Progenitor cell of endocrine pancreas (in vitro differentiated cells): ENCODE measurements at regions not wholly inside any gene's neighbourhood (a gene's known extent, or its start where the extent isn't known, plus 50 kb on each side); places are given as distances from the start of the nearest gene placed in this dataset.
"Not testable (repeated sequence)": the region's sequence is repeated elsewhere in the genome, so short reads cannot be mapped to it uniquely, and the experiment has no call there.

Source experiments
- DNase-seq: peaks from one replicate; pipeline ENCODE4 v3.0.0; 2021; ENCODE audit warnings: low spot score; ENCODE audit not compliant: unreplicated experiment
- H3K27ac Mint-ChIP-seq: 2 replicates; pipeline ENCODE4 v1.8.0; 2021; ENCODE audit warnings: mild to moderate bottlenecking, moderate library complexity, mixed read lengths
- H3K27me3 Mint-ChIP-seq: 2 replicates; pipeline ENCODE4 v1.8.0; 2021; ENCODE audit warnings: mixed read lengths
- H3K36me3 Mint-ChIP-seq: 2 replicates; pipeline ENCODE4 v1.8.0; 2022; ENCODE audit warnings: mixed read lengths; ENCODE audit not compliant: insufficient read depth
- H3K4me1 Mint-ChIP-seq: 2 replicates; pipeline ENCODE4 v1.8.0; 2021; ENCODE audit warnings: low read depth, mixed read lengths
- H3K4me3 Mint-ChIP-seq: 2 replicates; pipeline ENCODE4 v1.8.0; 2021; ENCODE audit warnings: low read depth, mild to moderate bottlenecking, moderate library complexity, mixed read lengths
- H3K9me3 Mint-ChIP-seq: 2 replicates; pipeline ENCODE4 v1.8.0; 2021; ENCODE audit warnings: low read depth, mixed read lengths
- TF ChIP-seq, protein P1 (sequence below): fragments of 200-600 bp; sonication (generic); IDR thresholded peaks from one replicate; pipeline ENCODE4 v1.5.0; 2021; ENCODE audit warnings: antibody characterized with exemption, mild to moderate bottlenecking; ENCODE audit not compliant: unreplicated experiment

DNA sequence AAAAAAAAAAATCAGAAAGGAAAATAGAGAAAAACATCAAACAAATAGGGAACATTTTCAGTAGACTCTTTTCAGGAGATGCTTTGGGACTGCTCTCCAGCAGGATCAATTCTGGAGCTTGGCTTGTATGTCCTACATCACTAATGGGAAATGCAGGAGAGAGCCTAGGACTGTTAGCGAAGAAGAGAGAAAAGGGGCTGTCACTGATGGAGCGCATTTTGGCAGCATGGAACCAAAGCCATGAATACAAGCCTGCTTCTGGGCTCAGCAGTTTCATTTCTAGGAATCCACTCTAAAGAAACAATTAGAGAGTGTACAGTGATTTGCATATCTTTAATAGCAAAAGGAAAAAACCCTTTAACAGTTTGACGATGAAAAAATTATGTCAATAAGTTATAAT is 203.9 kb downstream of the NUFIP1 start:
- TF ChIP-seq, protein P1, sequence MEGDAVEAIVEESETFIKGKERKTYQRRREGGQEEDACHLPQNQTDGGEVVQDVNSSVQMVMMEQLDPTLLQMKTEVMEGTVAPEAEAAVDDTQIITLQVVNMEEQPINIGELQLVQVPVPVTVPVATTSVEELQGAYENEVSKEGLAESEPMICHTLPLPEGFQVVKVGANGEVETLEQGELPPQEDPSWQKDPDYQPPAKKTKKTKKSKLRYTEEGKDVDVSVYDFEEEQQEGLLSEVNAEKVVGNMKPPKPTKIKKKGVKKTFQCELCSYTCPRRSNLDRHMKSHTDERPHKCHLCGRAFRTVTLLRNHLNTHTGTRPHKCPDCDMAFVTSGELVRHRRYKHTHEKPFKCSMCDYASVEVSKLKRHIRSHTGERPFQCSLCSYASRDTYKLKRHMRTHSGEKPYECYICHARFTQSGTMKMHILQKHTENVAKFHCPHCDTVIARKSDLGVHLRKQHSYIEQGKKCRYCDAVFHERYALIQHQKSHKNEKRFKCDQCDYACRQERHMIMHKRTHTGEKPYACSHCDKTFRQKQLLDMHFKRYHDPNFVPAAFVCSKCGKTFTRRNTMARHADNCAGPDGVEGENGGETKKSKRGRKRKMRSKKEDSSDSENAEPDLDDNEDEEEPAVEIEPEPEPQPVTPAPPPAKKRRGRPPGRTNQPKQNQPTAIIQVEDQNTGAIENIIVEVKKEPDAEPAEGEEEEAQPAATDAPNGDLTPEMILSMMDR: no peak
- H3K36me3 Mint-ChIP-seq: no peaks in the 10 kb centered on the region
- H3K4me1 Mint-ChIP-seq: peaks cover 3% of the 10 kb centered on the region
- no peak overlapping the region for H3K4me3 Mint-ChIP-seq
- no peak overlapping the region for H3K27ac Mint-ChIP-seq
- DNase-seq: no peak
- H3K9me3 Mint-ChIP-seq: no peaks in the 10 kb centered on the region
- no peaks in the 10 kb centered on the region for H3K27me3 Mint-ChIP-seq

DNA sequence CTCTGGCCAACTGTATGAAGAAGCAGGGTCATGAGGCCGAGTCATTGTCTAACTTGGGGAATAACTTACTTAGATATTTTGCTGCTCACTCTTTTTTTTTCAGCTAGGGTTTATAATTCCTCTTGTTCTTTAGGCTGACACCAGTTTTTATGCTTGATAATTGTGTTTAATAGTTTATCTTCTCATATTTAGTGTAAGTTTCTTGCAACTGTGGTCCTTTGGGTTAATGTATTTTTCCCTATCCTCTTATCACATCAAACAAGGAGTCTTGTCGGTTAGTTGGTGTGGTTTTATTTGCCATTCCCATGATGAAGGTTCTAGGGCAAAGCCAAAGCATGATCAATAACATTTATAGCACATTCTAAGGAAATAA is 204.6 kb downstream of the NUFIP1 start:
- Mint-ChIP-seq H3K27me3 (no peaks in the 10 kb centered on the region), H3K36me3 (no peaks in the 10 kb centered on the region), H3K4me3 (no peak overlapping the region), H3K27ac (no peak overlapping the region), H3K9me3 (no peaks in the 10 kb centered on the region), H3K4me1 (peaks cover 3% of the 10 kb centered on the region)
- TF ChIP-seq, protein P1: no peak
- no peak for DNase-seq

DNA sequence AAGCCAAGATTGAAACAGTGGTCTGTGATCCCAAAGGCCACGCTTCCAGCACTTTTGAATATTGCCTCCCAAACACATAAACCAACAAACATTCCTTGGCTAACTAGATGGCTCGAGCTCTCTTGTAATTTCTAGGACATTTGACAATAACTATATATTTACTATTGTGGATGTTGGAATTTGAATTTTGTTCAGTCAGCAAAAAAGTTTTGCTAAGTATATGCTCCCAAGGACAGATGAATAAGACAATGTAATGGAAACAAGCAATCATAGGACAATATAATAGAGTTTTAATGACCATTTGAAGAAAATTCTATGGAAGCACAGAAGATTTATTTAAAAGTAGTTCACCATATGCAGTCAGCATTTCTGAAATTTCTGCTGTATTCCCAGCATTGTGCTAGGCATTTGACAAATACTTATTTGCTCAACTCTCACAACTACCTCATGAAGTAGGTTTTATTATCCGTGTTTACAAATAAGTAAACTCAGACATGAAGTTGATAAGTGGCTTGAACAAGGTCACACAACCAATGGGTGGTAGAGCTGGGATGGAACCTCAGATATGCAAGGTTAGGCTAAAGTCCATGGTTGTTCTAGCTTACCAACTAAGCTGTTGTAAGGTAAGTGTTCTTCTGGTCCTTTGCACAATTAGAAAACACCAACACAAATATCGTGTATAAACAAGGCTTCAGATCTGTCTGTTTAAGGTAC is 205.1 kb downstream of the NUFIP1 start:
- H3K9me3 Mint-ChIP-seq: no peaks in the 10 kb centered on the region
- TF ChIP-seq, protein P1: no peak
- no peaks in the 10 kb centered on the region for H3K36me3 Mint-ChIP-seq
- H3K4me1 Mint-ChIP-seq: peaks cover 3% of the 10 kb centered on the region
- H3K27ac Mint-ChIP-seq: no peak overlapping the region
- no peaks in the 10 kb centered on the region for H3K27me3 Mint-ChIP-seq
- no peak for DNase-seq
- no peak overlapping the region for H3K4me3 Mint-ChIP-seq

DNA sequence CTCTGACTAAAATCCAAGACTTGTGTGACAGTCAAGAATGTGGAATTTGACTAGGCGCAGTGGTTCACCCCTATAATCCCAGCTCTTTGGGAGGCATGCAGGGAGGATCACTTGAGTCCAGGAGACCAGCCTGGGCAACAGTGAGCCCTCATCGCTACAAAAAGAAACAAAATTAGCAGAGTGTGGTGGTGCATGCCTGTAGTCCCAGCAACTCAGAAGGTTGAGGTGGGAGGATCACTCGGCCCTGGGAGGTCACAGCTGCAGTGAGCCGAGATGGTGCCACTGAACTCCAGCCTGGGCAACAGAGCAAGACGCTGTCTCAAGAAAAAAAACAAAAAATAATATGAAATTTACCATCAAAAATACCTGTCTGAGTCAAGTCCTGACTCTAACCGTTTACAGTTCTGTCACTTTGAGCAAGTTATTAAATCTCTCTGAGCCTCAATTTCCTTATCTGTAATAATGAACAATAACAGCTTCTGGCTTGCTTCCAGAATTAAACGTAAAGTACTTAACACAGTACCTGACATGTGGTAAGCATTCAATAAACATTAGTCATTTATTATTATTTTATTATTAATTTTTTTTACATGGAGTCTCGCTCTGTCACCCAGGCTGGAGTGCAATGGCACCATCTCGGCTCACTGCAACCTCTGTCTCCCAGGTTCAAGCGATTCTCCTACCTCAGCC is 204.6 kb upstream of the TSC22D1 start:
- peaks cover 4% of the 10 kb centered on the region for H3K4me1 Mint-ChIP-seq
- H3K27ac Mint-ChIP-seq: no peak overlapping the region
- H3K36me3 Mint-ChIP-seq: no peaks in the 10 kb centered on the region
- TF ChIP-seq, protein P1: no peak
- no peak for DNase-seq
- H3K27me3 Mint-ChIP-seq: no peaks in the 10 kb centered on the region
- no peak overlapping the region for H3K4me3 Mint-ChIP-seq
- H3K9me3 Mint-ChIP-seq: no peaks in the 10 kb centered on the region

DNA sequence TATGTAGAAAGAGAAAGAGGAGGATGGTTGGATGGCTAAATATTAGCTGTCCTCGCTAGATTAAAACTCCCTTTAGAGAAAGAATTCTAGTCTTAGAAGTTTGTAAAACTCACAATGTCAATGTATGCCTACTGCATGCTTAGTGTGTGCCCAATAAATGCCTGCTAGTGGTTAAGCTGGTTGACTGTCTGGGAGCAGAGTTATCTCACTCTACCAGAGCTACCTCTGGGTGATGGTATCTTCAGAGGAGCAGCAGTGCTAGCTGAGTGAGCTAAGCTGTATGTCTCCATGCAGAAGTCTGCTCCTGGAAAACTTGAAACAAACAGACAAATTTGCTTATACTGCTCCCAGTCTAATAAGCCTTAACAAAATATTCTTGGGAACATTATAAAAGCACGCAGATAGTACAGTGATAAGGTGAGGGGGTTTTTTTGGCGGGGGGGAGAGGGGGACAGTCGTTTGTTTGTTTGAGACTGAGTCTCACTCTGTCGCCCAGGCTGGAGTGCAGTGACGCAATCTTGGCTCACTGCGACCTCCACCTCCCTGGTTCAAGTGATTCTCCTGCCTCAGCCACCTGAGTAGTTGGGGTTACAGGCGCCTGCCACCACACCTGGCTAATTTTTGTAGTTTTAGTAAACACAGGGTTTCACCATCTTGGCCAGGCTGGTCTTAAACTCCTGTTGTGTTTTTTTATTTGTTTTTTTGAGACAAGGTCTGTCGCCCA is 202.8 kb upstream of the TSC22D1 start:
- Mint-ChIP-seq H3K27me3 (no peaks in the 10 kb centered on the region), H3K36me3 (no peaks in the 10 kb centered on the region), H3K4me1 (peaks cover 5% of the 10 kb centered on the region), H3K4me3 (no peak overlapping the region), H3K27ac (no peak overlapping the region), H3K9me3 (peaks cover 3% of the 10 kb centered on the region)
- DNase-seq: no peak
- TF ChIP-seq, protein P1: no peak

DNA sequence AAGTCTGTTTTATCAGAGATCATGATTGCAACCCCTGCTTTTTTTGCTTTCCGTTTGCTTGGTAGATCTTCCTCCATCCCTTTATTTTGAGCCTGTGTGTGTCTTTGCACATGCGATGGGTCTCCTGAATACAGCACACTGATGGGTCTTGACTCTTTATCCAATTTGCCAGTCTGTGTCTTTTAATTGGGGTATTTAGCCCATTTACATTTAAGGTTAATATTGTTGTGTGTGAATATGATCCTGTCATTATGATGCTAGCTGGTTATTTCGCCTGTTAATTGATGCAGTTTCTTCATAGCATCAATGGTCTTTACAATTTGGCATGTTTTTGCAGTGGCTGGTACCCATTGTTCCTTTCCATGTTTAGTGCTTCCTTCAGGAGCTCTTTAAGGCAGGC is 199.2 kb upstream of the TSC22D1 start:
- not testable (repeated sequence) for H3K27me3 Mint-ChIP-seq, H3K4me1 Mint-ChIP-seq, DNase-seq, H3K27ac Mint-ChIP-seq, H3K4me3 Mint-ChIP-seq, H3K9me3 Mint-ChIP-seq, H3K36me3 Mint-ChIP-seq
